HEK293 (cell line): ENCODE measurements at regions not wholly inside any gene's neighbourhood (a gene's known extent, or its start where the extent isn't known, plus 50 kb on each side); places are given as distances from the start of the nearest gene placed in this dataset.

ENCODE experiments used
- CTCF ChIA-PET: fragments of 350-600 bp; formaldehyde crosslinking; extraction: SDS; loops from one replicate; lab custom pipeline; 2021; ENCODE audit warnings: antibody characterized with exemption; lab: Yijun Ruan, JAX
- POLR2A ChIA-PET: fragments of 300-600 bp; formaldehyde crosslinking; extraction: SDS; loops from one replicate; lab custom pipeline; 2020; ENCODE audit warnings: antibody characterized with exemption, inconsistent platforms; lab: Yijun Ruan, JAX
- H3K27ac ChIP-seq: fragments of 200-500 bp; sonication (Bioruptor generic); 2 replicates; pipeline ENCODE4 v1.5.1; 2014; ENCODE audit warnings: low read depth, low read length, control low read depth, inconsistent platforms; ENCODE audit errors: extremely low read depth
- H3K36me3 ChIP-seq, 2 experiments: fragments of 200-500 bp in 1 of 2; sonication (Bioruptor generic) in 1 of 2; 1 replicate in 1 of 2; 2 replicates in 1 of 2; pipeline ENCODE4 v1.5.1; 2014 to 2017; ENCODE audit warnings: inconsistent platforms in 2 of 2, low read length in 2 of 2; ENCODE audit not compliant: control insufficient read depth in 2 of 2, insufficient read depth in 1 of 2
- H3K4me1 ChIP-seq: fragments of 200-500 bp; sonication (Bioruptor generic); 2 replicates; pipeline ENCODE4 v1.5.1; 2014; ENCODE audit warnings: mild to moderate bottlenecking, low read length, inconsistent platforms; ENCODE audit not compliant: control insufficient read depth, insufficient read depth
- H3K4me3 ChIP-seq: 2 replicates; pipeline ENCODE4 v1.5.1; 2011; ENCODE audit warnings: low read depth, mild to moderate bottlenecking, control low read depth, low read length, moderate library complexity
- H3K9me3 ChIP-seq: fragments of 200-500 bp; sonication (Bioruptor generic); 2 replicates; pipeline ENCODE4 v1.5.1; 2014; ENCODE audit warnings: low read depth, low read length, inconsistent platforms; ENCODE audit not compliant: control insufficient read depth, insufficient read depth
- CTCF ChIP-seq: fragments of 450-650 bp; formaldehyde crosslinking; IDR thresholded peaks from 2 replicates; pipeline ENCODE4 v1.5.1; 2016; ENCODE audit warnings: missing biosample characterization, missing genetic modification characterization
- HOXC10 ChIP-seq: sonication (generic); formaldehyde crosslinking; IDR thresholded peaks from 2 replicates; pipeline ENCODE4 v1.8.1; 2023; ENCODE audit warnings: mild to moderate bottlenecking, missing genetic modification reagents
- HOXD13 ChIP-seq: sonication (generic); formaldehyde crosslinking; IDR thresholded peaks from 2 replicates; pipeline ENCODE4 v1.8.0; 2022; ENCODE audit warnings: missing genetic modification reagents, borderline replicate concordance
- INSM2 ChIP-seq: fragments of 450-650 bp; formaldehyde crosslinking; IDR thresholded peaks from 2 replicates; pipeline ENCODE4 v1.5.1; 2016; ENCODE audit warnings: missing biosample characterization, missing genetic modification characterization
- KLF17 ChIP-seq: fragments of 450-650 bp; formaldehyde crosslinking; IDR thresholded peaks from 2 replicates; pipeline ENCODE4 v1.5.1; 2016; ENCODE audit warnings: missing biosample characterization, missing genetic modification characterization
- KLF7 ChIP-seq: fragments of 450-650 bp; formaldehyde crosslinking; IDR thresholded peaks from 2 replicates; pipeline ENCODE4 v1.5.1; 2016; ENCODE audit warnings: missing biosample characterization, missing genetic modification characterization, borderline replicate concordance
- MEIS1 ChIP-seq: sonication (generic); formaldehyde crosslinking; IDR thresholded peaks from 2 replicates; pipeline ENCODE4 v1.8.1; 2022; ENCODE audit warnings: missing genetic modification reagents, mild to moderate bottlenecking, borderline replicate concordance
- SP7 ChIP-seq: fragments of 450-650 bp; formaldehyde crosslinking; IDR thresholded peaks from 2 replicates; pipeline ENCODE4 v1.5.1; 2016; ENCODE audit warnings: missing biosample characterization, missing genetic modification characterization
- ZBTB1 ChIP-seq: fragments of 450-650 bp; formaldehyde crosslinking; IDR thresholded peaks from 2 replicates; pipeline ENCODE4 v1.5.1; 2016; ENCODE audit warnings: missing biosample characterization, missing genetic modification characterization
- ZFP37 ChIP-seq: fragments of 450-650 bp; formaldehyde crosslinking; IDR thresholded peaks from 2 replicates; pipeline ENCODE4 v1.5.1; 2016; ENCODE audit warnings: missing biosample characterization, missing genetic modification characterization
- ZNF138 ChIP-seq: fragments of 450-650 bp; formaldehyde crosslinking; IDR thresholded peaks from 2 replicates; pipeline ENCODE4 v1.5.1; 2016; ENCODE audit warnings: missing biosample characterization, missing genetic modification characterization, borderline replicate concordance
- ZNF184 ChIP-seq: fragments of 450-650 bp; IDR thresholded peaks from 2 replicates; pipeline ENCODE4 v1.5.1; 2018; ENCODE audit warnings: missing biosample characterization, mild to moderate bottlenecking, missing genetic modification characterization
- ZNF2 ChIP-seq: fragments of 450-650 bp; formaldehyde crosslinking; IDR thresholded peaks from 2 replicates; pipeline ENCODE4 v1.5.1; 2016; ENCODE audit warnings: missing biosample characterization, missing genetic modification characterization
- ZNF248 ChIP-seq: fragments of 450-650 bp; formaldehyde crosslinking; IDR thresholded peaks from 2 replicates; pipeline ENCODE4 v1.5.1; 2017; ENCODE audit warnings: missing biosample characterization, missing genetic modification characterization
- ZNF274 ChIP-seq, 2 experiments: fragments of 200-500 bp in 1 of 2; fragments of 450-650 bp in 1 of 2; sonication (Bioruptor generic) in 1 of 2; formaldehyde crosslinking in 1 of 2; IDR thresholded peaks; 2 replicates each; pipeline versions ENCODE4 v1.5.1 to v1.6.1; 2014 to 2016; ENCODE audit warnings: borderline replicate concordance in 1 of 2, inconsistent platforms in 1 of 2, low read length in 1 of 2, missing biosample characterization in 1 of 2, missing genetic modification characterization in 1 of 2
- ZNF280D ChIP-seq: fragments of 450-650 bp; formaldehyde crosslinking; IDR thresholded peaks from 2 replicates; pipeline ENCODE4 v1.5.1; 2016; ENCODE audit warnings: missing biosample characterization, missing genetic modification characterization
- ZNF391 ChIP-seq: fragments of 450-650 bp; formaldehyde crosslinking; IDR thresholded peaks from 2 replicates; pipeline ENCODE4 v1.5.1; 2016; ENCODE audit warnings: low read depth, missing biosample characterization, missing genetic modification characterization, borderline replicate concordance
- ZNF404 ChIP-seq: fragments of 450-650 bp; formaldehyde crosslinking; IDR thresholded peaks from 2 replicates; pipeline ENCODE4 v1.5.1; 2017; ENCODE audit warnings: missing biosample characterization, missing genetic modification characterization
- ZNF449 ChIP-seq: fragments of 450-650 bp; formaldehyde crosslinking; IDR thresholded peaks from 2 replicates; pipeline ENCODE4 v1.5.1; 2017; ENCODE audit warnings: missing biosample characterization, mild to moderate bottlenecking, missing genetic modification characterization, moderate library complexity
- ZNF473 ChIP-seq: fragments of 450-650 bp; formaldehyde crosslinking; IDR thresholded peaks from 2 replicates; pipeline ENCODE4 v1.5.1; 2017; ENCODE audit warnings: missing biosample characterization, missing genetic modification characterization
- ZNF571 ChIP-seq: fragments of 450-650 bp; formaldehyde crosslinking; IDR thresholded peaks from 2 replicates; pipeline ENCODE4 v1.5.0; 2017; ENCODE audit warnings: missing biosample characterization, missing genetic modification characterization

- no peak overlapping the region for H3K27ac ChIP-seq
- no peaks in the 10 kb centered on the region for H3K9me3 ChIP-seq
- ChIA-PET POLR2A (no interaction called here), CTCF (no interaction called here)
- no peaks in the 10 kb centered on the region for H3K36me3 ChIP-seq
- H3K4me3 ChIP-seq = no peak overlapping the region
- no peaks in the 10 kb centered on the region for H3K4me1 ChIP-seq
- TF ChIP-seq CTCF (tag by site-specific recombination) = no peak
- no peak for TF ChIP-seq ZNF184 (tag by site-specific recombination)
- no peak for TF ChIP-seq KLF17 (tag by site-specific recombination)
- TF ChIP-seq HOXC10 (CRISPR knock-in tag) = no peak
- TF ChIP-seq INSM2 (tag by site-specific recombination) = no peak
- TF ChIP-seq ZNF571 (tag by site-specific recombination) = no peak
- TF ChIP-seq ZNF404 = no peak
- no peak for TF ChIP-seq HOXD13 (CRISPR knock-in tag)
- TF ChIP-seq ZNF280D = no peak
- TF ChIP-seq ZNF2 (tag by site-specific recombination) = no peak
- no peak for TF ChIP-seq ZBTB1 (tag by site-specific recombination)
- TF ChIP-seq ZNF473 = no peak
- TF ChIP-seq MEIS1 (CRISPR knock-in tag) = no peak
- no peak for TF ChIP-seq SP7 (tag by site-specific recombination)
- no peak for TF ChIP-seq ZFP37 (tag by site-specific recombination)
- no peak for TF ChIP-seq ZNF138 (tag by site-specific recombination)
Observed at GRCh38 chr2:117631152-117631945, 183.1 kb upstream of the DDX18 start.

GRCh38 chr2:117635481-117635880, 179.0 kb upstream of the DDX18 start:
- no peaks in the 10 kb centered on the region for H3K9me3 ChIP-seq
- no peak overlapping the region for H3K27ac ChIP-seq
- H3K36me3 ChIP-seq = no peaks in the 10 kb centered on the region
- H3K4me3 ChIP-seq = no peak overlapping the region
- no peaks in the 10 kb centered on the region for H3K4me1 ChIP-seq
- POLR2A ChIA-PET = no interaction called here
- TF ChIP-seq ZNF449 (tag by site-specific recombination) = no peak
- no peak for TF ChIP-seq KLF7 (tag by site-specific recombination)
- TF ChIP-seq ZNF274 (IDR thresholded peaks at IDR 0.05; ENCODE audit: low read length) = no peak
- no peak for TF ChIP-seq ZNF274 (tag by site-specific recombination; IDR thresholded peaks at IDR 0.05; ENCODE audit: borderline replicate concordance)
- TF ChIP-seq ZNF248 (tag by site-specific recombination) = no peak
- TF ChIP-seq ZNF391 = no peak
- TF ChIP-seq, all 188 proteins: peak for 0
- CTCF ChIA-PET = no interaction called here
